ENCODE measurements at regions not wholly inside any gene's neighbourhood (a gene's known extent, or its start where the extent isn't known, plus 50 kb on each side); places are given as distances from the start of the nearest gene placed in this dataset.

DNA sequence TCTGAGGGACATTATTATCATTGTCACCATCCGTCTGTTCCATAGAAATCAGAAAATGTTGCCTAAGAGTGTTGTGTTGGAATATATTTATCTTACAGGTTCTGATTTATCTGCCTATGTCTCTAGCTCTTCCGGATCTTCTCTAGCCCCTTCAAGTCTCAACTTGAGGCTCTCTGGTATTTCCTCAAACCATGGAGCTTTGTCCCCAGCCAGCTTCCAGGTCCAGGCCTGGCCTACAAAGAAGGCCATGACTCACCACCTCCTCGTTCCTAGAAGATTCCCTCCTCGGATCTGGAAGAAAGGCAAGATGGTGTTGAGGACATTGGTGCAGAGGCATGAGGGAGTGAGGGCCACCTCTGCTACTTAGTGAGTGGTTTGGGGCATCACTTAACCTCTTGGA, 122.1 kb upstream of the TRIB2 start:
- TF ChIP-seq, protein P1, sequence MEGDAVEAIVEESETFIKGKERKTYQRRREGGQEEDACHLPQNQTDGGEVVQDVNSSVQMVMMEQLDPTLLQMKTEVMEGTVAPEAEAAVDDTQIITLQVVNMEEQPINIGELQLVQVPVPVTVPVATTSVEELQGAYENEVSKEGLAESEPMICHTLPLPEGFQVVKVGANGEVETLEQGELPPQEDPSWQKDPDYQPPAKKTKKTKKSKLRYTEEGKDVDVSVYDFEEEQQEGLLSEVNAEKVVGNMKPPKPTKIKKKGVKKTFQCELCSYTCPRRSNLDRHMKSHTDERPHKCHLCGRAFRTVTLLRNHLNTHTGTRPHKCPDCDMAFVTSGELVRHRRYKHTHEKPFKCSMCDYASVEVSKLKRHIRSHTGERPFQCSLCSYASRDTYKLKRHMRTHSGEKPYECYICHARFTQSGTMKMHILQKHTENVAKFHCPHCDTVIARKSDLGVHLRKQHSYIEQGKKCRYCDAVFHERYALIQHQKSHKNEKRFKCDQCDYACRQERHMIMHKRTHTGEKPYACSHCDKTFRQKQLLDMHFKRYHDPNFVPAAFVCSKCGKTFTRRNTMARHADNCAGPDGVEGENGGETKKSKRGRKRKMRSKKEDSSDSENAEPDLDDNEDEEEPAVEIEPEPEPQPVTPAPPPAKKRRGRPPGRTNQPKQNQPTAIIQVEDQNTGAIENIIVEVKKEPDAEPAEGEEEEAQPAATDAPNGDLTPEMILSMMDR (IDR thresholded peaks at IDR 0.05) = no peak
- TF ChIP-seq POLR2A (IDR thresholded peaks at IDR 0.05) = no peak
